ENCODE measurements at regions not wholly inside any gene's neighbourhood (a gene's known extent, or its start where the extent isn't known, plus 50 kb on each side); places are given as distances from the start of the nearest gene placed in this dataset.

DNA sequence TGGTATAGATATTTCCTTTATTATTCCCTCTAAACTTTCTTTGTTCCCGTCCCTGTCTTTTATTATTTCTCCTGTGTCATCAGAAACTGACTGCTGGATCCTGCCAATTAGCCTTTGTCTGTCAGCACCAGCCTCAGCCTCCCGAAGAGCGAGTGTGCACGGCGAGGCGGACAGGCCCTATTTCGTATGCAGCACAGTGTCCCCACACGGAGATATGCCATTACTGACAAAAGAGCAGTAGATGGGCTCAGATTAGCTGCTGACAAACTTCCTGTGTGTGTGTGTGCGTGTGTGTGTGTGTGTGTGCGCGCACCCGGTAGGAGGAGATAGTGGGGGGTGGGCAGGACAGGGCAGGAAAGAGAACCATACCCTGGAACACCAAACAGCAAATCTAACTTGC is 99.5 kb upstream of the ZFP64 start:
- H3K4me3 ChIP-seq (ENCODE audit: low read depth, low read length), result no peak overlapping the region
- no peak for DNase-seq (ENCODE audit: low read depth)
- TF ChIP-seq CTCF (IDR thresholded peaks at IDR 0.05; ENCODE audit: control insufficient read depth, extremely low read depth, insufficient read depth), result no peak

DNA sequence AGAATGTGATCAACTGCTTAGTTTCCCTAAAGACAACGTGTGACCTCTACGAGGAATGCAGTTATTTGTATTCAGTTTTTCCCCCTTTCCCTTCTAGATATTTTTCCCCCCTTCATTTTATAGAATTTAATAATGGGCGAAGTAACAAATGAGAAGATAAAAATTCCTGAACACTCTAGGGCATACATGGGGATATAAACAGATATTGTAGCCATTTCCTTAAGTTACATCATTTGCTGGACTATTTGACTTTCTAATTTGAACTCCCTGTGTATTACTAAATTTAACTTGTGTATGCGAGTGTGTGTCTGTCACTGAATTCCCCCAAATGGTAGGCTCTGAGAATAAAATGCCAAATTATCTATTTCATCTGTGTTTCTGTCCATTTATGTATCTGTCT is 99.0 kb upstream of the ZFP64 start:
- no peak for TF ChIP-seq CTCF (IDR thresholded peaks at IDR 0.05; ENCODE audit: control insufficient read depth, extremely low read depth, insufficient read depth)
- no peak for DNase-seq (ENCODE audit: low read depth)
- no peak overlapping the region for H3K4me3 ChIP-seq (ENCODE audit: low read depth, low read length)

GRCh38 chr20:52289956-52290565 is 98.5 kb upstream of the ZFP64 start:
- DNase-seq (ENCODE audit: low read depth), result no peak
- no peak overlapping the region for H3K4me3 ChIP-seq (ENCODE audit: low read depth, low read length)
- TF ChIP-seq CTCF (IDR thresholded peaks at IDR 0.05; ENCODE audit: control insufficient read depth, extremely low read depth, insufficient read depth), result no peak

DNA sequence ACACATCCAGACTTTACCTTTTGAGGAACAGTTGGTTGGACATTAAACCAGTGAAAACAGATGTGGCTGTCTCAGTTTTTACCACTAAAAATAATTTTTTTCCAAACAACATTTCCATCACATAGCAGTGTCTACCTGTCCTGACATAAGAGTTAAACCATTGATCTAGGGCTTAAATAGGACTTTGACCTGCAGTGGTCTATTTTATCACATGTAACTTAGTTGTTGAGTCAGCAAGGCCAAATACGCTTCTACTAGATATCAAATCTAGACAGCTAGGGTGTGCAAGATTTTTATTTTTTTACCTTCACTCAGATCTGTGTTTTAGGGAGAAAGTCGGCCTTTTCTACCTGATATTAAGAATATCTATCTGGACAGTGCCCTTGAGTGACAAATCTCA is 88.8 kb upstream of the ZFP64 start:
- no peak for DNase-seq (ENCODE audit: low read depth)
- TF ChIP-seq CTCF (IDR thresholded peaks at IDR 0.05; ENCODE audit: control insufficient read depth, extremely low read depth, insufficient read depth), result no peak
- H3K4me3 ChIP-seq (ENCODE audit: low read depth, low read length), result no peak overlapping the region

- no peak overlapping the region for H3K4me3 ChIP-seq (ENCODE audit: low read depth, low read length)
- TF ChIP-seq CTCF (IDR thresholded peaks at IDR 0.05; ENCODE audit: control insufficient read depth, extremely low read depth, insufficient read depth), result no peak
- no peak for DNase-seq (ENCODE audit: low read depth)
Measured at GRCh38 chr20:52279706-52280105, 88.1 kb upstream of the ZFP64 start.

DNA sequence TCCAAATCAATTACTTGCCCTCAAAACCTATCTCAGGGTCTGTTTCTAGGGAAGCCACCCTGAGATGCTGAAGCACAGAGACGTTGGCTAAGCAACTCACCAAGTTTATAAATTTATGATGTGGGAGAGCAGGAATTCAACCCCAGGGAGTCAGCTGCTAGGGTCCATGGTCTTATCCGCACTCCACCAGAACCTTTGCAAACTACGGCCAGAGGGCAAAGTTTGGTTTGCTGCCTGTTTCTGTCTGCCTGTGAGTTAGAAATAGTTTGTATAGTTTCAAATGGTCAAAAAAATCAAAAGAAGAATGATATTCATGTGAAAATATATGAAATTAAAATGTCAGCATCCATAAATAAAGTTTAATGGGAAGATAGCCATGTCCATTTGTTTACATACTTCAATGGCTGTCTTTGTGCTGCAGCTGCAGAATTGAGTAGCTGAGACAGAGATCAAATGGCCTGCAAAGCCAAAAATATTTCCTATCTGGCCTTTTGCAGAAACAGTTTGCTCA is 83.7 kb upstream of the ZFP64 start:
- TF ChIP-seq CTCF (IDR thresholded peaks at IDR 0.05; ENCODE audit: control insufficient read depth, extremely low read depth, insufficient read depth), result no peak
- H3K4me3 ChIP-seq (ENCODE audit: low read depth, low read length), result no peak overlapping the region
- no peak for DNase-seq (ENCODE audit: low read depth)

GRCh38 chr20:52270696-52271095 is 79.1 kb upstream of the ZFP64 start:
- H3K4me3 ChIP-seq (ENCODE audit: low read depth, low read length), result no peak overlapping the region
- TF ChIP-seq CTCF (IDR thresholded peaks at IDR 0.05; ENCODE audit: control insufficient read depth, extremely low read depth, insufficient read depth), result no peak
- no peak for DNase-seq (ENCODE audit: low read depth)

Data from LNCaP clone FGC (cell line).